NCI-H2171 (cell line): ENCODE measurements at regions not wholly inside any gene's neighbourhood (a gene's known extent, or its start where the extent isn't known, plus 50 kb on each side); places are given as distances from the start of the nearest gene placed in this dataset.

Source experiments
- DNase-seq: peaks from one replicate; lab custom pipeline; 2025; lab: John Stamatoyannopoulos, UW

- no peak for DNase-seq
Measured at GRCh38 chr2:100192825-100193224, 50.4 kb upstream of the AFF3 start.

- no peak for DNase-seq
Measured at GRCh38 chr2:100192300-100192699, 49.9 kb upstream of the AFF3 start.
